Endothelial cell of umbilical vein (primary cell): ENCODE measurements at regions not wholly inside any gene's neighbourhood (a gene's known extent, or its start where the extent isn't known, plus 50 kb on each side); places are given as distances from the start of the nearest gene placed in this dataset.

ENCODE experiments used
- BruUV-seq: library from RNA; stranded (reverse); fragments of 400-500 nt; replicated peaks from 2 replicates; lab custom pipeline; 2021; lab: Mats Ljungman, UMichigan
- CTCF ChIA-PET: fragments of 300-600, 350-600 bp; sonication (Branson Sonifier 250); formaldehyde crosslinking; loops from one replicate; lab custom pipeline; 2021; ENCODE audit warnings: antibody characterized with exemption, inconsistent platforms; lab: Charles Lee
- POLR2A ChIA-PET: fragments of 300-600, 350-600 bp; sonication (Branson Sonifier 250); formaldehyde crosslinking; loops from one replicate; lab custom pipeline; 2021; ENCODE audit warnings: antibody characterized with exemption, inconsistent platforms; lab: Charles Lee
- DNase-seq: peaks from one replicate; pipeline ENCODE4 v3.0.0-alpha.2; 2011; ENCODE audit warnings: low read depth, low spot score
- FAIRE-seq: peaks from 2 replicates; lab custom pipeline; 2011; peaks lifted over from hg19 to GRCh38; lab: Jason Lieb, UNC
- H2AFZ ChIP-seq: 2 replicates; pipeline ENCODE4 v1.6.0; 2012; ENCODE audit warnings: low read depth, low read length, control low read depth, inconsistent platforms
- H3K27ac ChIP-seq: 2 replicates; pipeline ENCODE4 v1.5.1; 2011; ENCODE audit warnings: low read depth, mild to moderate bottlenecking, control low read depth, low read length, moderate library complexity; ENCODE audit not compliant: insufficient read depth
- H3K27me3 ChIP-seq, 2 experiments: 2 replicates each; pipeline versions ENCODE4 v1.6.0 to v1.6.1; 2011; ENCODE audit warnings: low read length in 2 of 2, mixed read lengths in 1 of 2; ENCODE audit not compliant: control insufficient read depth in 2 of 2, insufficient read depth in 2 of 2
- H3K36me3 ChIP-seq, 2 experiments: 2 replicates in 1 of 2; 3 replicates in 1 of 2; pipeline ENCODE4 v1.5.1; 2011; ENCODE audit warnings: low read length in 2 of 2, mild to moderate bottlenecking in 1 of 2, moderate library complexity in 1 of 2; ENCODE audit not compliant: control insufficient read depth in 2 of 2, insufficient read depth in 2 of 2; ENCODE audit errors: extremely low read depth in 1 of 2
- H3K4me1 ChIP-seq: 3 replicates; pipeline ENCODE4 v1.5.1; 2011; ENCODE audit warnings: mild to moderate bottlenecking, low read length; ENCODE audit not compliant: control insufficient read depth, insufficient read depth; ENCODE audit errors: extremely low read depth
- H3K4me2 ChIP-seq: 2 replicates; pipeline ENCODE4 v1.6.1; 2011; ENCODE audit warnings: low read length, control low read depth, mixed read lengths; ENCODE audit not compliant: insufficient read depth
- H3K4me3 ChIP-seq, 3 experiments: fragments of 200-600 bp in 1 of 3; sonication (generic), shearing (Covaris generic) in 1 of 3; replicated peaks in 1 of 3; 2 replicates each; pipeline ENCODE4 v1.5.1; 2011 to 2016; ENCODE audit warnings: control low read depth in 3 of 3, low read length in 3 of 3, mild to moderate bottlenecking in 2 of 3, inconsistent platforms in 1 of 3, low read depth in 1 of 3, moderate library complexity in 1 of 3; ENCODE audit not compliant: insufficient read depth in 1 of 3
- H3K79me2 ChIP-seq: 2 replicates; pipeline ENCODE4 v1.6.0; 2012; ENCODE audit warnings: low read length, inconsistent platforms; ENCODE audit not compliant: control insufficient read depth, insufficient read depth
- H3K9ac ChIP-seq: replicated peaks from 2 replicates; pipeline ENCODE3; 2011; ENCODE audit warnings: low read length, control low read depth; ENCODE audit not compliant: insufficient read depth; ENCODE audit errors: extremely low read depth
- H3K9me1 ChIP-seq: replicated peaks from 3 replicates; pipeline ENCODE4 v1.6.0; 2011; ENCODE audit warnings: mild to moderate bottlenecking, low read length; ENCODE audit not compliant: control insufficient read depth, insufficient read depth; ENCODE audit errors: extremely low read depth
- H3K9me3 ChIP-seq: replicated peaks from 2 replicates; pipeline ENCODE4 v1.5.1; 2012; ENCODE audit warnings: low read length, inconsistent platforms; ENCODE audit not compliant: control insufficient read depth, insufficient read depth
- H4K20me1 ChIP-seq: replicated peaks from 2 replicates; pipeline ENCODE3; 2011; ENCODE audit warnings: mild to moderate bottlenecking, low read length; ENCODE audit not compliant: control insufficient read depth, insufficient read depth; ENCODE audit errors: extremely low read depth
- FOS ChIP-seq: IDR thresholded peaks from 2 replicates; pipeline ENCODE4 v1.6.1; 2011; ENCODE audit warnings: mild to moderate bottlenecking, low read length, moderate library complexity, borderline replicate concordance; ENCODE audit not compliant: insufficient read depth
- GATA2 ChIP-seq: IDR thresholded peaks from 2 replicates; pipeline ENCODE4 v1.7.0; 2011; ENCODE audit warnings: low read depth, mild to moderate bottlenecking, moderate library complexity, mixed read lengths, low read length; ENCODE audit not compliant: insufficient read length, insufficient read depth
- MAX ChIP-seq: IDR thresholded peaks from 2 replicates; pipeline ENCODE4 v1.6.1; 2011; ENCODE audit not compliant: insufficient read depth, insufficient read length
- dilution Hi-C: fragments of 300-500 bp; cut with MboI; formaldehyde crosslinking; loops from one replicate; pipeline ENCODE4 v1.15.0; 2019; ENCODE audit warnings: low sequenced_read_pairs; ENCODE audit not compliant: extremely low pct_ligation_motif_present
- intact Hi-C: fragments of 100-400 bp; cut with micrococcal nuclease; formaldehyde crosslinking; loops from one replicate; pipeline ENCODE4 v1.10.0; 2022

- ChIA-PET CTCF (interaction anchor here (0.7 to 9.2 kb wide), 4 partner anchors 311 to 890 kb away, joined by 3 to 198 read pairs (median 49); no protein-coding TSS in a partner anchor), POLR2A (no interaction called here)
- no TSS peak for BruUV-seq
- H3K27me3 ChIP-seq, result peaks cover 36% of the 10 kb centered on the region in 2 experiments
- no peak overlapping the region for H3K4me3 ChIP-seq
- intact Hi-C loops, result loop anchor here (2.0 to 5.0 kb wide), 2 partner anchors 414 to 709 kb away; no protein-coding TSS in a partner anchor
- H3K27ac ChIP-seq, result no peak overlapping the region
- no peak for FAIRE-seq
- peaks cover 3% of the 10 kb centered on the region for H3K4me1 ChIP-seq
- H3K9me3 ChIP-seq, result no peaks in the 10 kb centered on the region
- no peaks in the 10 kb centered on the region for H4K20me1 ChIP-seq
- no peak for TF ChIP-seq MAX
- no peak for TF ChIP-seq FOS
- no peak for DNase-seq
- H3K9me1 ChIP-seq, result no peaks in the 10 kb centered on the region
- no peak overlapping the region for H3K9ac ChIP-seq
- H3K36me3 ChIP-seq, result no peaks in the 10 kb centered on the region
- dilution Hi-C loops, result no loop called here
- no peak overlapping the region for H3K4me2 ChIP-seq
- no peak overlapping the region for H2AFZ ChIP-seq
- no peaks in the 10 kb centered on the region for H3K79me2 ChIP-seq
Observed at GRCh38 chr4:53905941-53906377, 158.4 kb downstream of the CHIC2 start.

DNA sequence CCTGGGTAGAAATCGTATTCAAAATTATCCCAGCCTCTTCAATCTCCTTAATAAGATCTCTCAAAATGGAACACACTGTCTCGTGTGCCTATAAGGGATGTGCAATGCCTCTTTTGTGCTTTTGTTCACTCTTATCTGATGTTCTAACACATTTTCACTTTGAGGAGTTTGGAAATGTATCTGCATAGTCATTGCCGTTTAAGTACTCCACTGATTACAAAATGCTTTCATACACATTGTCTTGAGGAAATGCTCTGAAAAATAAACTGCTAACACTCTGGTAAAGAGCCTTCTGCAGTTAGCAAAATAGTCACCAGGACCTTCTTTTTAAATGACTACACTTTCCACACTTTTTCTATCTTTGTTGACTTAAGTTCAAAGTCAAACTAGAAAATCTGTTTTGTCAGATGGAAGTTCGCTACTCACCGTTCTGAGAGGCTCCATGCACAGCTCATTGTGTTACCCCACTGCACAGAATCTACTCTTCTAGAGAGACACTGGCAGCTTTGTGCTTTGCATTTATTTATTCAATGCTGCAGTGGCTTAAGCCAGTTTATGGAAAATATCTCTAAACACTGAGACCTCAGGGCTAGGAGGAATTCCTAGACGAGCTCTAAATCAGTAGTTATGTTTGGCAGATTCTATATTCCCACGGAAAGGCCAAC lies 159.0 kb downstream of the CHIC2 start:
- no peaks in the 10 kb centered on the region for H3K36me3 ChIP-seq
- no peaks in the 10 kb centered on the region for H3K9me1 ChIP-seq
- BruUV-seq, result no TSS peak
- no peak for FAIRE-seq
- peaks cover 36% of the 10 kb centered on the region in 2 experiments for H3K27me3 ChIP-seq
- CTCF ChIA-PET, result interaction anchor here (0.7 to 9.2 kb wide), 4 partner anchors 312 to 889 kb away, joined by 3 to 198 read pairs (median 49); no protein-coding TSS in a partner anchor
- no peak overlapping the region for H3K4me3 ChIP-seq
- H3K9me3 ChIP-seq, result no peaks in the 10 kb centered on the region
- no peak overlapping the region for H3K9ac ChIP-seq
- H3K4me1 ChIP-seq, result peaks cover 3% of the 10 kb centered on the region
- DNase-seq, result no peak
- no peak for TF ChIP-seq GATA2
- TF ChIP-seq FOS, result no peak
- H3K79me2 ChIP-seq, result no peaks in the 10 kb centered on the region
- H3K4me2 ChIP-seq, result no peak overlapping the region
- dilution Hi-C loops (no loop called here), intact Hi-C loops (loop anchor here (2.0 to 5.0 kb wide), 2 partner anchors 413 to 709 kb away; no protein-coding TSS in a partner anchor)
- H2AFZ ChIP-seq, result no peak overlapping the region
- no peaks in the 10 kb centered on the region for H4K20me1 ChIP-seq
- POLR2A ChIA-PET, result no interaction called here
- H3K27ac ChIP-seq, result no peak overlapping the region
